Gastrocnemius medialis (tissue), 4 donors: ENCODE measurements at regions not wholly inside any gene's neighbourhood (a gene's known extent, or its start where the extent isn't known, plus 50 kb on each side); places are given as distances from the start of the nearest gene placed in this dataset.

Source experiments
- ATAC-seq, 2 donors: fragments of 150-250 bp; one replicate each; pipeline ENCODE4 v1.9.1; 2016
- DNase-seq, 2 donors: peaks; one replicate each; pipeline ENCODE4 v3.0.0-alpha.2; 2019
- H3K27ac ChIP-seq, 4 donors: fragments of 200-600 bp; sonication (generic); 1 replicate in 1 of 4; 2 replicates in 3 of 4; pipeline ENCODE4 v1.5.1; 2016 to 2018; ENCODE audit warnings: mild to moderate bottlenecking in 2 of 4, moderate library complexity in 1 of 4
- H3K27me3 ChIP-seq, 3 donors: fragments of 200-600 bp; sonication (generic) in 2 of 3; 1 replicate in 1 of 3; 2 replicates in 2 of 3; pipeline versions ENCODE4 v1.5.1 to v1.6.0; 2016 to 2019; ENCODE audit warnings: mild to moderate bottlenecking in 1 of 3, moderate library complexity in 1 of 3
- H3K36me3 ChIP-seq, 2 donors: fragments of 200-600 bp; sonication (generic) in 1 of 2; one replicate each; pipeline ENCODE4 v1.5.1; 2017 to 2018
- H3K4me1 ChIP-seq, 2 donors: fragments of 200-600 bp; sonication (generic) in 1 of 2; one replicate each; pipeline ENCODE4 v1.5.1; 2016 to 2017; ENCODE audit warnings: mild to moderate bottlenecking in 2 of 2
- H3K4me3 ChIP-seq, 4 donors: fragments of 200-600 bp; sonication (generic) in 3 of 4; 1 replicate in 1 of 4; 2 replicates in 3 of 4; pipeline ENCODE4 v1.5.1; 2016 to 2019; ENCODE audit warnings: mild to moderate bottlenecking in 2 of 4
- H3K9me3 ChIP-seq, 3 donors: fragments of 200-600 bp; sonication (generic) in 2 of 3; 1 replicate in 1 of 3; 2 replicates in 2 of 3; pipeline ENCODE4 v1.5.1; 2016 to 2019
- CTCF ChIP-seq, 5 experiments: fragments of 450-650 bp in 3 of 5; fragments of 200-600 bp in 2 of 5; sonication (generic) in 2 of 5; IDR thresholded peaks in 4 of 5; conservative IDR thresholded peaks in 1 of 5; 1 replicate in 4 of 5; 2 replicates in 1 of 5; pipeline ENCODE4 v1.5.1; 2016 to 2019; ENCODE audit warnings: antibody characterized with exemption in 5 of 5, mild to moderate bottlenecking in 3 of 5, moderate library complexity in 3 of 5
- POLR2A ChIP-seq, 2 donors: fragments of 450-650 bp; IDR thresholded peaks; one replicate each; pipeline ENCODE4 v1.6.1; 2017; ENCODE audit warnings: antibody characterized with exemption in 2 of 2, mild to moderate bottlenecking in 2 of 2, moderate library complexity in 2 of 2
- in situ Hi-C, 4 donors: fragments of 200-750 bp; cut with MboI; loops; one replicate each; pipeline versions ENCODE4 v1.15.0 to v1.8.0; 2017; ENCODE audit warnings: low sequenced_read_pairs in 4 of 4
- intact Hi-C: fragments of 100-400 bp; cut with DNase I; formaldehyde crosslinking; loops from one replicate; pipeline ENCODE4 v1.15.1; 2023; ENCODE audit warnings: low total_unique reads

- H3K4me3 ChIP-seq = no peak overlapping the region
- no peaks in the 10 kb centered on the region for H3K27me3 ChIP-seq
- TF ChIP-seq CTCF (IDR thresholded peaks at IDR 0.05 in 4 of 5, conservative IDR thresholded peaks at IDR 0.05 in 1 of 5) (no peak), POLR2A (IDR thresholded peaks at IDR 0.05) (no peak)
- intact Hi-C loops = no loop called here
- ATAC-seq = no peak
- in situ Hi-C loops = no loop called here
- H3K4me1 ChIP-seq = no peaks in the 10 kb centered on the region
- no peak for DNase-seq
- H3K9me3 ChIP-seq = no peaks in the 10 kb centered on the region
- no peak overlapping the region for H3K27ac ChIP-seq
- H3K36me3 ChIP-seq = no peaks in the 10 kb centered on the region
Measured at GRCh38 chr2:239479471-239479870, 78.7 kb upstream of the HDAC4 start.

- H3K4me1 ChIP-seq = no peaks in the 10 kb centered on the region
- no peaks in the 10 kb centered on the region for H3K36me3 ChIP-seq
- DNase-seq (no peak), ATAC-seq (no peak)
- TF ChIP-seq POLR2A (IDR thresholded peaks at IDR 0.05) = no peak
- TF ChIP-seq CTCF (IDR thresholded peaks at IDR 0.05 in 4 of 5, conservative IDR thresholded peaks at IDR 0.05 in 1 of 5) = no peak
- no peaks in the 10 kb centered on the region for H3K9me3 ChIP-seq
- H3K4me3 ChIP-seq = no peak overlapping the region
- intact Hi-C loops = no loop called here
- in situ Hi-C loops = no loop called here
- no peaks in the 10 kb centered on the region for H3K27me3 ChIP-seq
- H3K27ac ChIP-seq = no peak overlapping the region
Measured at GRCh38 chr2:239477591-239477990, 76.8 kb upstream of the HDAC4 start.

GRCh38 chr2:239476757-239477585 is 76.2 kb upstream of the HDAC4 start:
- DNase-seq = no peak
- Histone ChIP-seq H3K4me1 (no peaks in the 10 kb centered on the region), H3K9me3 (no peaks in the 10 kb centered on the region), H3K27me3 (no peaks in the 10 kb centered on the region), H3K4me3 (no peak overlapping the region), H3K27ac (no peak overlapping the region), H3K36me3 (no peaks in the 10 kb centered on the region)
- intact Hi-C loops (no loop called here), in situ Hi-C loops (no loop called here)
- TF ChIP-seq POLR2A (IDR thresholded peaks at IDR 0.05) (no peak), CTCF (IDR thresholded peaks at IDR 0.05 in 4 of 5, conservative IDR thresholded peaks at IDR 0.05 in 1 of 5) (no peak)
- ATAC-seq = no peak

- Histone ChIP-seq H3K27me3 (no peaks in the 10 kb centered on the region), H3K4me1 (no peaks in the 10 kb centered on the region), H3K36me3 (no peaks in the 10 kb centered on the region), H3K9me3 (no peaks in the 10 kb centered on the region), H3K27ac (no peak overlapping the region), H3K4me3 (no peak overlapping the region)
- intact Hi-C loops (no loop called here), in situ Hi-C loops (no loop called here)
- TF ChIP-seq POLR2A (IDR thresholded peaks at IDR 0.05) = no peak
- TF ChIP-seq CTCF (IDR thresholded peaks at IDR 0.05 in 4 of 5, conservative IDR thresholded peaks at IDR 0.05 in 1 of 5) = no peak
- ATAC-seq = no peak
- DNase-seq = no peak
Measured at GRCh38 chr2:239476029-239476756, 75.4 kb upstream of the HDAC4 start.
